Prostate gland (tissue), 2 donors: ENCODE measurements at regions not wholly inside any gene's neighbourhood (a gene's known extent, or its start where the extent isn't known, plus 50 kb on each side); places are given as distances from the start of the nearest gene placed in this dataset.

ENCODE experiments used
- POLR2A ChIP-seq: fragments of 450-650 bp; IDR thresholded peaks from one replicate; pipeline ENCODE4 v1.6.1; 2016; ENCODE audit warnings: antibody characterized with exemption, mild to moderate bottlenecking
- POLR2AphosphoS5 ChIP-seq: sonication (generic); formaldehyde crosslinking; IDR thresholded peaks from one replicate; pipeline ENCODE4 v1.6.1; 2017; ENCODE audit warnings: antibody characterized with exemption
- TF ChIP-seq, protein P1 (sequence below), 4 experiments: fragments of 200-600 bp in 2 of 4; fragments of 450-650 bp in 2 of 4; sonication (generic) in 2 of 4; IDR thresholded peaks; 1 replicate in 3 of 4; 2 replicates in 1 of 4; pipeline ENCODE4 v1.5.1; 2016 to 2019; ENCODE audit warnings: antibody characterized with exemption in 4 of 4, mild to moderate bottlenecking in 2 of 4, moderate library complexity in 2 of 4

DNA sequence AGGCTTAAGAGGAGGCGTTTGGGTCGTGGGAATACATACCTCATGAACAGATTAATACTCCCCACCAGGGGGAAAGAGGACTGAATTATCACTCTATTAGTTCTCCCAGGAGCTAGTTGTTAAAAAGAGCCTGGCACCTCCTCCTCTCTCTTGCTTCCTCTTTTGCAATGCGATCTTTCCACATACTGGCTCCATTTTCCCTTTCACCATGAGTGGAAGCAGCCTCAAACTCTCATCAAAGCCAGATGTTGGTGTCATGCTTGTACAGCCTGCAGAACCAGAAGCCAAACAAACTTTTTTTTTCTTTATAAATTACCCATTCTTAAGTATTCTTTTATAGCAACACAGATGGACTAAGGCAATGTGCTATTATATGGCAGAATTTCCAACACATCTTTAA, 258.5 kb downstream of the FAM76B start:
- TF ChIP-seq, protein P1, sequence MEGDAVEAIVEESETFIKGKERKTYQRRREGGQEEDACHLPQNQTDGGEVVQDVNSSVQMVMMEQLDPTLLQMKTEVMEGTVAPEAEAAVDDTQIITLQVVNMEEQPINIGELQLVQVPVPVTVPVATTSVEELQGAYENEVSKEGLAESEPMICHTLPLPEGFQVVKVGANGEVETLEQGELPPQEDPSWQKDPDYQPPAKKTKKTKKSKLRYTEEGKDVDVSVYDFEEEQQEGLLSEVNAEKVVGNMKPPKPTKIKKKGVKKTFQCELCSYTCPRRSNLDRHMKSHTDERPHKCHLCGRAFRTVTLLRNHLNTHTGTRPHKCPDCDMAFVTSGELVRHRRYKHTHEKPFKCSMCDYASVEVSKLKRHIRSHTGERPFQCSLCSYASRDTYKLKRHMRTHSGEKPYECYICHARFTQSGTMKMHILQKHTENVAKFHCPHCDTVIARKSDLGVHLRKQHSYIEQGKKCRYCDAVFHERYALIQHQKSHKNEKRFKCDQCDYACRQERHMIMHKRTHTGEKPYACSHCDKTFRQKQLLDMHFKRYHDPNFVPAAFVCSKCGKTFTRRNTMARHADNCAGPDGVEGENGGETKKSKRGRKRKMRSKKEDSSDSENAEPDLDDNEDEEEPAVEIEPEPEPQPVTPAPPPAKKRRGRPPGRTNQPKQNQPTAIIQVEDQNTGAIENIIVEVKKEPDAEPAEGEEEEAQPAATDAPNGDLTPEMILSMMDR (IDR thresholded peaks at IDR 0.05), result no peak
- no peak for TF ChIP-seq POLR2A
- TF ChIP-seq POLR2AphosphoS5, result no peak
